ENCODE measurements at regions not wholly inside any gene's neighbourhood (a gene's known extent, or its start where the extent isn't known, plus 50 kb on each side); places are given as distances from the start of the nearest gene placed in this dataset.
A peak's percentile ranks its signal among the peaks of the same experiment; 100 is the strongest.
"Not testable (repeated sequence)": the region's sequence is repeated elsewhere in the genome, so short reads cannot be mapped to it uniquely, and the experiment has no call there.

DNA sequence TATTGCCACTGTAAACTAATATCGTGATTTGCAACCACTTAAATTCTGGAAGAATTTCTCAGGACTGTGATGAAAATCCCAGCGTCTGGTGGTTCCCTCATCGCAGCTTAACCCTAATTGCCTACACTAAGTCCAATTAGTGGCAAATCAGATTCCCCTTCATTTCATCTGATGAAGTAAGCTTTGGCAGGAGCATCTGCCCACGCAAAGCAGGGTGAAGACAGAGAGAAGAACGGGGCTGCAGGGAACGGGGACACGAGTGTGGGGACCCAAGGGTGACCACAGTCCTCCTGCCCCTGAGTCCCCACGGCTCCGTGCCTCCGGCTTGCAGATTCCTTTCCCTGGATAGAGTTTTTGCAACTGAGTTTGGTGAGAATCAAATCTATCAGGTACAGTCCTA lies 159.5 kb downstream of the LY86 start:
- DNase-seq, result no peak

DNA sequence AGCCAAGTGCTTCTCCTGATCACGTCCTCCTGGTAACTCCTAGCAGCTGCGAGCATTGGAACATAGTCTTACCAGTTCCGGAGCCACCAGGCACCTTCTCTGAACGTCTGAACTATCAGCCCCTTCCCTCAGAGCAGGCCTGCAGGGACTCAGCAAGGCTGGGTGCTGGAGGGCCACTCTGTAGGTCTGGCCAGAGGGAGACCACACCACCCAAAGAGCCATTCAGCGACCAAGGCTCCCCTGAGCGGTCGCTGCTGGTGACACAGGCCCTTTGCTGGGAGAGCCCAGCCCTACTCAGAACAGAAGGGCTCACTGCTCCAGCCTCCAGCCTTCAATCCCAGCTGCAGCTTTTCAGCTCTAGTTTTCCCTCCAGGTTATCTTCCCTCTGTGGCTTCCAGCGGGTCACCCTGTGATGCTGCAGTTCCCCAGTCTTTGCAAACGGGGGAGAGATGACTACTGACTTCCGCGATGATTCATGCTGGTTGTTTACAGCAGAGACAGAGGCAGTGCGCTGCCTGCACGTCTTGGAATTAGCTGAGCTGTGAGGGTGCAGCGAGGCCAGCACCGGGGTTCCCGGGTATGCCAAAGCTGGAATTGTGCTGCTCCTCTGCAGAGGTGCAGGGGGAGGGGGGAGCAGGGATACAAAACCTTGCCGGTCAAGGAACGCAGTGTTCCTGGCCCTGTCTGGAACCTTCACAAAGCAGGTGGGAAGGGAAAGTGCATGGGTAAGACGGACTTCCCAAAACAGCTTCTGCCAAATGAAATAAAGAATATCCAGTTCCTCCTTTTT lies 161.4 kb downstream of the LY86 start:
- DNase-seq, result no peak

DNA sequence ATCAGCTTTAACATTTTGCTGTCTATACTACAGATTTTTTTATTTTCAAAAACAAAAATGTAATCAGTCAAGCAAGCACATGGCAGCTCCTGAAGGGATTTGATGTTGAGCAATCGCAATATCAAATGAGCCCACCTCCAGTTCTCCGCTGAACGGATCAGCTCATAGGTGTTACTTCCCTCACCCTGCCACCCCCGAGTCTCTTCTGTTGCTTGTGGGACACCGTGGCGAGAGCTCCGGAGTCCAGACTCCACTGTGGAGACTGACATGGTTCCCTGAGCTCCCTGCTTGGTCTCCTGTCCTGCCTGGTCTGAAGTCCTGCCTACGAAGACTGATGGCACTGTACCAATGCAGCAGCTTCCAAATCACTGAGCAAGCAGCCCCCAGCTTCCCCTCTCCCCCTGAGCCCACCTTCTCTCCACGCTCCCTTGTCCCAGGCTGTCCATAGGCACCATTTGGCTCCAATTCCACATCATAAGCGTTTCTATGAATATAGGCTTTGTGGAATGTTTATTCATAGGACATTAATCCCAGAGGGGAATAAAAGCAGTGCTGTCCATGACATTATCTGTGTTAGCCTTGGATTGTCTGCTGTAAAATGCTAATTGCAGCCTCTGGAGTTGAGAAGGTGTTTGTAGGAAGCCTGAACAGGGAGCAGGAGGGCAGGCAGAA lies 162.2 kb downstream of the LY86 start:
- no peak for DNase-seq

DNA sequence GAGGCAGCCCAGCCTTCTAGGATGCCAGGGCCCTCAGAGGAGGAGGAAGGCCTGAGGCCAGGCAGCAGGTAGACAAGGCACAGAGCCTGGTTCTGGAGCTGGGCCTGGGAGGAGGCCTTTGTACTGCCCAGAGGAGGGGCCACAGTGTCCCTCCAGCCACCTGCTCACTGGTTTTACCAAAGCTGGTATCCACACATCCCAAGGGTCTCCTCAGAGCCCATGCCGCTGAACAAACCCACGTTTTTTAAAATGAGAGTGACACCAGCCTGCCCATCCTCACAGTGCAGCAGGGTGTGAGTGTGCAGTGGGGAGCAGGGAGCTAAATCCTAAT lies 162.7 kb downstream of the LY86 start:
- DNase-seq, result no peak

DNA sequence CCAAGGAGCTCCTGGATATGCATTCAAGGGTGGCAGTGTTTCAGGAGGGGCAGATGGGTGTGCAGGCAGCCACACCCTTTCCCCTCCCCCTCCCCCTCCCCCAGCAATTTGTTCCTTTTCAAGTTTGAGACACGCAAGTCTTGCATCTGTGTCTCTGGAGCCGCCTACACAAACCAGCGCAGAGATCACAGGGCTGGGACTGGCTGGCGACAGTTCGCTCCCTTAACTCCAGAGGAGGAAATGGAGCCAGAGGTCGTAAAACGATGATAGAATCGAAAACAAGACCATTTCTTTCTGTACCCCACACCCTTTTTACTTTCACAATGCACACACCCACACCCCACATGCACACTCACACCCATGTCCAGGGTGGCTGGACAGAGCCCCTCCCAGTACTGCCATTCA lies 163.1 kb downstream of the LY86 start:
- DNase-seq, result no peak

DNA sequence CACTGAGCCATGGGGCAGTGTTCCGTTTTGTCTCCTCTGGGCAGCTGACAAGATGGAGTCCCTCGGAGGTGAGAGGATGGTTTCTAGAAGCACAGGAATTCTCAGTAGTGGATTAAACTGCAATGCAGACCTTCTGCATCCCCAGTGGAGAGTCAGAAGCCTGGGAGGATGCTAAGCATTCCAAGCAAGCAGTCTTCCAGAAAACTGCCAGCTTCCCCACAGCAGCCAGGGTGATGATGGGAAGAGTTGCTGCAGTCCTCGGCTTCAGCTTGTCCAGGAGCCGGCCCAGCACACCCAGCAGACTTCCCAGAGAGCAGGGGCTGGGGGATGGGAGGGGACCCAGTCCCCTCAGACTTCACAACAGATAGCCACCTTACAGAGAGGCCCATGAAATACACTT lies 163.6 kb downstream of the LY86 start:
- DNase-seq, result no peak

DNA sequence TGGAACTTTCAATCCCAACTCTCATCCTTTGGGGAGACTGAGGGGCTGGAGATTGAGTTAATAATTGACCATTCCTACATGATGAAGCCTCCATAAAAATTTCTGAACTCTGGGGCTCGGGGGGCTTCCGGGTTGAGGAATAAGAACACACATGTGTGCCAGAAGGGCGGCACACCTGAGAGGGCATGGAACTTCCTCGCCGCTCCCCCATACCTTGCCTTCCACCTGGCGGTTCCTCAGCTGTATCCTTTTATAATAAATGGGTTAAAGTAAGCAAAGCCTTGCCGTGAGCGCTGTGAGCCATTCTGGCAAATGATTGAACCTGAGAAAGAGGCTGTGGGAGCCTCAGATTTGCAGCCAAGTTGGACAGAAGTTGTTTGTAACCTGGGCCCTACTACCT lies 164.8 kb downstream of the LY86 start:
- DNase-seq, result no peak

DNA sequence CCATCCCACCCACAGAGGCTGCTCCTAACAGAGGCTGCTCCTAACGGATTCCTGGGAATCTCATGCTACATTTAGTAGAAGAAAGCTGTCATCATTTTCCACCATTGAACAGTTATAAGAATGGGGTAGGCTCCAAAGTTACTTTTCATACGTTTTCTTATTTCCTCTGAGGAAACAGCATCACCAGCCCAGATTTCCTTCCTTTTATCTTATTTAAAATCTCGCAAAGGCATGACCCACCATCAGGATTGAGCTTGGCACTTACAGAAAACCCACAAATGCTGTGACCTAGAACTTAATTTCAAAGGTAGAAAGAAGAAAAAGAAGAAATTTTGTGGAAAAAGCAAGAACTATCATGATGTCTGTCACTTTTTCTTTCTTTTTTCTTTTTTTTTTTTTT lies 168.0 kb downstream of the LY86 start:
- no peak for DNase-seq

DNA sequence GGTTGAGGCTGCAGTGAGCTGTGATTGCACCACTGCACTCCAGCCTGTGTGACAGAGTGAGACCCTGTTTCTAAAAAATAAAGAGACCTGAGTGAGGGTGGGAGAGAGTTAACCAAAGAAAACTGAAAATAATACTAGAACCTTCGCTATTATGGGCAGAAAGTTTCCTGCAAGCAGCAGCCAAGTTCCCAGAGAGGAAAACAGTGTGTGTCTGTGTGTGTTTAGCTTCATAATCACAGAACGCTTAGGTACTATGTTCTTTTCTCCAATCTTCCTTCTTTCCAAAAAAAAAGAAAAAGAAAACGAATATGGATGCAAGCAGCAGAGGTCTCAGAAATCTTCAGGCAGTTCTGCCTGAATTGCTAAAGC lies 170.0 kb downstream of the LY86 start:
- no peak for DNase-seq

DNA sequence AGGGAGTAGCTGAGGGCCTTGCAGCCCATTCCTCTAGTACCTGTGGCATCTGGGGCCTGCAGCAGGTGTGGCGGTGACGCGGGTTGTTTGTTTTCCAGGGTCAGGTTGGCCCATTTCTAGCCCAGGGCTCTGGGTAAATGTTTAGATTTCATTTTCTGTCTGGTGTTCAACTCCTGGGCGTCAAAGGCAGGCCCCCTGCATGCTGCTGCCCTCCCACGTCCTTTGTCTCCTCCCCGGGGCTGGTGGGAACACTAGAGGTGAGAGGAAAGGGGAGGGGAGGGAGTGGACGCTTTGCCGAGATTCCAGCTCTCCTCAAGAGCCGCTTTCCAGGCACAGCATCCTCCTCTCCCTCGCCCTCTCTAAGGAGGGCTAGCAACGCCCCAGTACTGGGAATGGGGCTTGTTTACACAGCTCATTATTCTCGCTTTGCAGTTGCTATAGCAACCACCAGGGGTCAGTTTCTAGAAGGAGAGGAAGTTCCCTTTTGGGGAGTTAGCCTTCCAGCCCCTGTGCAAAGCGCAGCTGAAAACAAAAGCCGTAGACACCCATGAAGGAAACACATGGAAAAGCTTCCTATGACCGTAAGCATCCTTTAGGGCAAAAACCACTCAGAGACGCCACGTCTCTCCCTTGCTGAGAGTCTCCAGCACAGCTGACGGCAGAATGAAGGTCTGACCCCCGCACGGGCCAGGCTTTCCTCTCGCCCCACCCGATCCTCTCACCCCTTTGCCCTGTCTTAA lies 170.6 kb downstream of the LY86 start:
- peak; percentile 83 for DNase-seq

DNA sequence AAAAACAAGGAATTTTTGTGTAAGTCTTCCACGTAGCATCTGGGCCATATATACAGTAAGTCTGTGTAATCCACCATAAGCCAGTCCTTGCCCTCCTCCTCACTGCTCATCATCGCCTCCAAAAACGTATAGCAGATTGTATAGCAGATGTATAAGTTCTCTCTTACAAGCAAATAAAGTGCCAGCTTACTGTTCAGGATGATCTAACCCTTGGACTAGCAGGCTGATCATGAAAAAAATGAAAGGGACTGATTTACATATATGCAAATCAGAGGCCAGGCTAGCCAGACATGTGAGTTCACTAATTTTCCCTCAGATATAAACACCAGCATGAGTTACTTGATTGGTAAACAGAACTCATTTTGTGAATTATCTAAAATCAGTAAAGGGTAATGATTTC lies 171.5 kb downstream of the LY86 start:
- DNase-seq, result no peak

DNA sequence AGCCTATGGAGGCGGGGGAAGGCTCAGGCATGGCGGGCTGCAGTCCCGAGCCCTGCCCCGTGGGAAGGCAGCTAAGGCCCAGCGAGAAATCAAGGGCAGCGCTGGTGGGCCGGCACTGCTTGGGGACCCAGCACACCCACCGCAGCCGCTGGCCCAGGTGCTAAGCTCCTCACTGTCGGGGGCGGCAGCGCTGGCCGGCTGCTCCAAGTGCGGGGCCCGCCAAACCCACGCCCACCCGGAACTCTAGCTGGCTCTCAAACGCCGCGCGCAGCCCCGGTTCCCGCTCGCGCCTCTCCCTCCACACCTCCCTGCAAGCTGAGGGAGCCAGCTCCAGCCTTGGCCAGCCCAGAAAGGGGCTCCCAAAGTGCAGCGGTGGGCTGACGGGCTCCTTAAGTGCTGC lies 174.0 kb downstream of the LY86 start:
- not testable (repeated sequence) for DNase-seq

DNA sequence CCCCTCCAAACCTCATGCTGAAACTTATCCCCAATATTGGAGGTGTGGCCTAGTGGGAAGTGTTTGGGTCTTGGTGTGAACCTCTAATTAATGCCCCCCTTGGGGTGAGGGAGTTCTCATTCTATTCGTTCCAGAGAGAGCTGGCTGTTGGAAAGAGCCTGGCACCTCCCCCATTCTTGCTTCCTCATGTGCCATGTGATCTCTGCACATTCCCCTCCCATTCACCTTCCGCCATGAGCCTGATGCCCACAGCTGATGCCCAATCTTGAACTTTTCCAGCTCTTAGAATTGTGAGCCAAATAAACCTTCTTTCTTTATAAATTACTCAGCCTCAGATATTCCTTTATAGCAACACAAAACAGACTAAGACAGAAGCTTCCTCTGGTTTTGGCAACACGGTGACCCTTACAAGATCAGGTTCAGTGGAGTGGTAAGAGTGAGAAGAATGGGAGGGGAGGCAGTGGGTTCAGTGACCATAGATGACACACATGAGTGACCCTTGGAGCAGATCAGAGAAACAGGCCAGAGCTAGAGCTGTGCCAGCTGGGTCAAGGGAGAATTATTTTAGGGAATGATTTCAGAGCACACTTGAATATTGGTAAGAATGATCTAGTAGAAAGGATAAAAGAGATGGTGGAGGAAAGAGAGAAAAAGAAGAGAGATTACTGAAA lies 176.4 kb downstream of the LY86 start:
- no peak for DNase-seq

DNA sequence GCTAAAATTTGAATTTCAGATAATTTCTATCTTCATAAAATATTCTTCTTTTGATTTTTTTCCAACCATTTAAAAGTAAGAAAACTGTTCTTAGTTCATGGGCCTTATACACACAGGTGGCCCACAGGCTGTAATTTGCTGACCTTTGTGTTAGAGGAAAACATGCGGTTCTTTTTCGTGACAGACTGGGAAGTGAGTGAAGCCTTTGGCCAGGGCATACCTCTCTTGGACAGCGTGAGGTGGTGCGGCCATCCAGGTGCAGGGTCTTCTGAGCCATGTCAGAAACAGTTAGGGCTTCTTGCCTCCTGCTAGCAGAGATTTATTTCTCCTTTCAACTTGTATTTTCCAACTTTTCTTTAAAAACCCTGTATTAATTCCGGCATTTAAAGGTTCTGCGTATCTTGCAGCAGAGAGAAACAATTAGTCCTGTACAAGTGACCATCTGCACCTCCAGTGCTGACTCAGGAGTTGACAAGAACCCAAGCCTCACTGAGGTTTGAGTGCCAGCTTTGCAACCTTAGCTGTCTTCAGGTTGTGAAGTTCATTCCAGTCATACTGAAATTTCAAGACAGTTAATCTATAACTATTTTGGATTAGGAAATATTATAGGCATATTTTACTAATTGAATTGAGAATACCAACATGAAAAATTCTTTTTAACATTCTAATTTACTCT lies 177.8 kb downstream of the LY86 start:
- DNase-seq, result no peak

DNA sequence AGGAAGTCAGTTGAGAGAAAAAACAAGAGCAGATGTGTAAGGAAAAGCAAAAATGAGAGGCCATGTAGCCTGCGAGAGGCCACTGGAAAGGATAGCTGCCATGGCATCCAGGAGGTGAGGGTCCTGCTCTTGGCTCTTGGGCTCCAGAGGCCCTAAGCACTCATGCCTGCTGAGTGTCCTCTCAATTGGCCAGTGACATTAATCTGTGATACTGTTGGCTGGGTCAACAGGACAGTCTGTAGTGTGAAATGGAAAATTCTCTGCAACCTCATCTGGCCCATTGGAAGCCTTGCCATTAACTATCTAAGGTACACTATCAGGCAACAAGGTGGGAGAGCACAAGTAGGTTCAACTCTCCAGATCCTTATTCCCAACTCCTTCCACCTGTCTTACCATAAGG lies 180.9 kb downstream of the LY86 start:
- DNase-seq, result no peak

DNA sequence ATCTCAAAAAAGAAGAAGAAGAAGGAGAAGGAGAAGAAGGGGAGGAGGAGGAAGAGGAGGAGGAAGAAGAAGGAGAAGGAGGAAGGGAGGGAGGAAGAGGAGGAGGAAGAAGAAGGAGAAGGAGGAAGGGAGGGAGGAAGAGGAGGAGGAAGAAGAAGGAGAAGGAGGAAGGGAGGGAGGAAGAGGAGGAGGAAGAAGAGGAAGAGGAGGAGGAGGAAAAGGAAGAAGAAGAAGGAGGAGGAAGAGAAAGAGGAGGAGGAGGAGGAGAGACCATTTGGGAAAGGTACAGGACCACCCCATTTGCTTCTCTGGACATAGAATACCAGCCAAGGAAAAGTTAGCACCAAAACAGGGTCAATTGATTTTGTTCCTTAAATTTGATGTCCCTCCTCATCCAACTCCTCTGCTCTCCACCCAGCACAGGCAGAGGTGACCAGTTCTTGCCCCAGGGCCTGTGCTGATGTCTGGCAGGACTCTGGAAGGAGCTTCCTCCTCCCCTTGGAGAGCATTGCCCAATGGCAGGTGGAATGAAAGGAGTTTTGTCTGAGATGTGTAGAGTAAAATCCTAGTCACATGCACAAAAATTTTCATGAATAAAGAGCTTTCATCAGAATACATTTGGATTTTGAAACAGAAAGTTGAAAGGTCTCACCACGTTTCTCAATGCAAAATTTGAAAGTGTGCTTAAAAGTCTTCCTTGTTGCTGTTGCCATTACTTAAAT lies 182.9 kb downstream of the LY86 start:
- DNase-seq, result no peak

DNA sequence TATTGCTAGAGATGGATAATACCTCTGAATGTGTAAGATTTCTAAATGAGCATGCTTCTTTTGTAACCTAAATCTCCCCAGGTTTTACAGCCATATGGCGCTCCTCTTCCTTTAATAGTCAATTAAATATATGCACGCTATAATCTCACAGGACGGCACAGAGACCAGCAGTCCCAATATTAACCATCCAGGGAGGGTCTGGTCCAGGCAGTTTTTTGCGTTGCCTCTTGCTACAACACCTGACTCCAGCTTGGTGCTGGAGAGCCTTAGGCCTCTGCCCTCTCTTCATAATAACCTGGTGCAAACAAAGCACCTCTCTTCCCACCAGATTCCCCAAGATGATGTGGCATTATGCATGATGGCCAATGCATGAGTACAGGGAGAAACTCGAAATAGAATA lies 183.4 kb downstream of the LY86 start:
- DNase-seq, result no peak

DNA sequence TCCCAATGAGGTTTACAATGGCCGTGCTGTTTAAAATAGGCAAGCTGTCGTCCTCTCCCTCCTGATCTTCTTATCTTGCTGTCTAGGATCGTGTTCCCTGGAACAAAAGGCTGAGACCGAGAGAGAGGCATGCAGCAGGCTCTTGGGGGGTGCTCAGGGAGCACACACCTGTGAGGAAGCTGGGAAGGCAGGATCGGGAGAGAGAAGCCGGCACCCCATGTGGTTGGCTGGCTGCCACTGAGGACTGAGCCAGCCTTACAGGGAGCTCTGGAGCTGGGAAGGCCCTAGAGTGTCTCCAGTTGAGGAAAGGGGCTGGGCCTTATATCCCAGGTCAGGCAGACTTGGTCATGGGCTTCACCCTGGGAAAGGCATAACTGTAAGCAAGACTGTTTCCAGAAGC lies 184.2 kb downstream of the LY86 start:
- DNase-seq, result no peak

DNA sequence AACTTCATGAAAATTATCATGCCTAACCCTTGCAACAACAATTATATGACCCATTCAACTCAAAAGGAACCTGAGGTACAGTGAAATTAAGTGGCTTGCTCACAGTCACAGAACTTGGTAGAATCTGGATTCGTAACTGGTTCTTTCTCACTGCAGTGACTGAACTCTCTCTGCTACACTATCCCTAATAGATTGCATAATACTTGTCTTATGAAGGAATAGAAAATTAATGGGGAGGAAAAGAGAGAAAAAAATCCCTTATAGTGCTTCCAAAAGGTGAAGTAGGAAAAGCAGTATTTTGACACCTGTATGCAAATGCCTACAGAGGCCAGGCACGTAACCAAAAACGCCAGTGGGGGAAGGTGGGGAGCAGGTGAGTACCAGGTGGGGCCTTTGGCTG lies 186.6 kb downstream of the LY86 start:
- DNase-seq, result no peak

DNA sequence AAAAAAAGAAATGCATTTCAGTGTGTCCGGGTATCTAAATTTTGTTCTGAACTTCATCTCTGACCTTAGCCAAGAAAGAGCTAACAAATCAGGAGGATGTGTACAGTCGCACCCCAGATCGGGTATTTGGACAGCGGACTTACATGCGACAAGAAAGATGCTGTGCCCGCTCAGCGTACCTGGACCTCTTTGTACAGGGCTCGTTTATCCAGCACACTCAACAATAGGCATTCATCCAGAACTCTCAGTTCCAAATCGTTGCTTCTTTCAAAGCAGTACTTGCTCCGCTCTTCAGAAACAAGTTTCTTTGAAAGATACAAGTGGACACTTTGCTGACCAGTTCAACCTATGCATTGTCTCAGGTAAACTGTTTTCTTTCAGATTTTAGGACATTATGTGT lies 191.7 kb downstream of the LY86 start:
- no peak for DNase-seq

DNA sequence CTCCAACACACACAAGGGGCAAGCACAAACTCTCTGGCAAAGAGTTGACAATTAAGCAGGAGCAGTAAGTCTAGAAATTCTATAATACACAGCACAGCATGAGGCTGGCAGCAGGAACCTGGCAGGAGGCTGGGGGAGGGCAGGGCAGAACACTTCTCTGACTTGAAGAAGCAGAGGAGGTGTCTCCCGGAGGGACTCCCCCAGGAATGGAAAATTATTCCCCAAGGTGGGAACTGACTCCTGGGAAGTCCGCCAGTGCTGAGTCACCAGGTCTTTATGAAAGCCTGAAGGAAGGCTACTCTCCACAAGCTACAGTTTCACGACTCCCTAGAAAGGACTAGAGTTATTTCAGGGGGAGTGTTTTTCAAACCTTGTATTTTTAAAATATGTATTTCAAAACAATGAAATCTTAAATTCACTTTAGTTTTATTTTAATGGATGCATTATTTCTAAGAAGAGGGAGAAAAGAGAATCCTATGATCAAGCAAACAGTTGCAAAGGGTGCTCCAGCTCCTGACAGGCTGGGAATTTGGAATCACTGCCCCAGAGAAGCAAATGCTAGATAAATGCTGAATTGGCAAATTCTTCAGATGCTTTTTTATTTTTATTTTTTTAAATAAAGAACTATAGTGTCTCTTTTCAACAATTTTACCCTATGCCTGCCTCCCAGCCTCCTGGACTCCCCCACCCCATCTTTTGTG lies 192.8 kb downstream of the LY86 start:
- no peak for DNase-seq

All from muscle of arm (tissue), 1 donor.